ENCODE measurements at regions not wholly inside any gene's neighbourhood (a gene's known extent, or its start where the extent isn't known, plus 50 kb on each side); places are given as distances from the start of the nearest gene placed in this dataset.

DNA sequence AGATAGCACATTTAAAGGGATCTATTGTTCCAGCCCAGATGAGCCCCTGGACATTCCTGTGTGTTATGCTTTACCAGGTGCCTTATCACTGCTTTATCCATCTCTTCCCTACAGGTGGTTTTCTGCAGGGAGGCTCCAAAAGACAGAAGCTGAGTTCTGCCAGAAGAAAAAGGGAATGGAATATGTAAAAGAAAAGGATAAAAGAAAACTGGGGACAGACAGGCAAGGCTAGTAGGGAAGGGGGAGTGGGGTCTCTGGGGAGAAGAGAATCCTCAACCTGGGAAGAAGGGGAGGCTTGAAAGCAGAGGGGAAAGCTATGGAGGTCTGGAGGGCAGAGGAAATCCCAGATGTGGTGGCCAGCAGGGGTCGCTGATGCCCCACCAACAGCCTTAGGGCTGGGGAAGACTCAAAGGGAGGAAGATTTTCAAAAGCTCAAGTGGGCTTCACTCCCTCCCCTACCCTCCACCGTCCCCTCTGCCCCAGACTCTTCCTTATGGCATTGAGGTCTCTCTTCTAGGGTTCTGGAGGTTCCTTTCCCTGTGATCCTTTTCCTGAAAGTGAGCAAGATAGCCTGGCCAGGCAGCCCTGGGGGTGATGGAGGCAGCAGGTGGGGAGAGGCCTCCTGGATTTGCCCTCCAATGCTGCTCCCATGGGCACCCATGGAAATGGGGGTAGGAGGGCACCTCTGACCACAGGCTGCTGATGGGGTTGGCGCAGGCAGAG is 178.1 kb upstream of the PKDCC start:
- Mint-ChIP-seq H3K9me3 (no peaks in the 10 kb centered on the region), H3K4me3 (no peak overlapping the region), H3K27ac (no peak overlapping the region), H3K36me3 (ENCODE audit: low read depth) (no peaks in the 10 kb centered on the region), H3K27me3 (peaks cover 21% of the 10 kb centered on the region), H3K4me1 (peaks cover 7% of the 10 kb centered on the region)
- DNase-seq: peak; percentile 90
- intact Hi-C loops (cut with micrococcal nuclease): loop anchor here (1.0 kb wide), 1 partner anchor 217 kb away; no protein-coding TSS in a partner anchor

DNA sequence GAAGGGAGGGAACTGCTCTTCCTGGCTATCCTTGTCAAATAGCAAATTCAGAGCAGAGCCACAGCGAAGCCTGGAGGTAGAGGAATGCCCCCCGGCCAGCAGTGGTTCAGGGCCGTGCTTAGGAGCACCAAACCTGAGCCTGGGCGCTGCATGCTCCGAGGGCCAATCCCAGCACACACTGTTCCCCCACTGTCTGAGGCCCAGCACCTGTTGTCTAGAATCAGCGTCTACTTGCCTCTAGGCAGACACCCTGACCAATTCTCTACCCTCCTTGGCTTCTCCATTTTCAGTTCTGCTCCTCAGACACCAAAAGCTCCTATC is 177.6 kb upstream of the PKDCC start:
- Mint-ChIP-seq H3K4me1 (peaks cover 7% of the 10 kb centered on the region), H3K27ac (no peak overlapping the region), H3K9me3 (no peaks in the 10 kb centered on the region), H3K4me3 (no peak overlapping the region), H3K27me3 (peaks cover 18% of the 10 kb centered on the region), H3K36me3 (ENCODE audit: low read depth) (no peaks in the 10 kb centered on the region)
- intact Hi-C loops (cut with micrococcal nuclease): no loop called here
- DNase-seq: no peak

DNA sequence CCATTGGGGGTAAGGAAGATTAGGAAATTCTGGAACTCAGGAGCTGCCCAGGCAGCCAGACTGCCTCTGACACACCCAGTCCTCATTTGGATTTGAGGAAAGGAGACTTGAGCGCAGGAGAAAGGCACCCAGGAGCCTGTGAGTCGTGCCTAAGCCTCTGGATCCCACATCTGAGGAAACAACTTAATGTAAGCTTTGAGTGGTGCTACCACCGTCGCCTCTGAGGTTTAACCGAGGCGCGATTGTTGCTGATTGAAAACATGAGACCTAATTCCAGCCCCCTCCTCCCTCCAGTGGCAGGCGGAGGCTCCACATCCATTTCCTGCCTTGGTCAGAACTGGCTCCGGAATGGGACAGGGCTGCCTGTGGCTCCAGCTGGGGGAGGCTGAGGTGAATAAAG is 176.7 kb upstream of the PKDCC start:
- H3K27me3 Mint-ChIP-seq: peaks cover 15% of the 10 kb centered on the region

DNA sequence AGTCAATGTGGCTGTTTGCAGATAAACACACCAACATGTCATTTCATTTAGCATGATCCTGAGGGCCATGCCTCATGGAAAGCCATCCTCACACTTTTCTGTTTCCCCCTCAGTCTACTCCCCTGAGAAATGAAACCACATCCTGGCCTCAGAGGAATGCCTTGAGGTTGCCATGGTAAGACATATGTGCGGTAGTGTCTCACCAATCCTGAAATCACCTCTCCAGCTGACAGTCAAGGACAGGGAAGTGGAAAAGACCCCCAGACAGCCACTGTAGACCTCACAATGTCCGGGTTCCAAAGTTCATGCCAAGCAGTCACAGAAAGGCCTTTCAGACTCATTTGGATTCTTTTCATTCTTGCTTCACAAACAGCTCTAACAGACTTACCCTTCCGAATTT is 175.2 kb upstream of the PKDCC start:
- intact Hi-C loops (cut with micrococcal nuclease): no loop called here

More for the DNA sequence above, 176.7 kb upstream of the PKDCC start:
- H3K4me3 Mint-ChIP-seq: no peak overlapping the region
- no peak for DNase-seq
- H3K9me3 Mint-ChIP-seq: no peaks in the 10 kb centered on the region
- no peak overlapping the region for H3K27ac Mint-ChIP-seq
- no peaks in the 10 kb centered on the region for H3K36me3 Mint-ChIP-seq (ENCODE audit: low read depth)
- intact Hi-C loops (cut with micrococcal nuclease): no loop called here
- H3K4me1 Mint-ChIP-seq: peaks cover 7% of the 10 kb centered on the region

DNA sequence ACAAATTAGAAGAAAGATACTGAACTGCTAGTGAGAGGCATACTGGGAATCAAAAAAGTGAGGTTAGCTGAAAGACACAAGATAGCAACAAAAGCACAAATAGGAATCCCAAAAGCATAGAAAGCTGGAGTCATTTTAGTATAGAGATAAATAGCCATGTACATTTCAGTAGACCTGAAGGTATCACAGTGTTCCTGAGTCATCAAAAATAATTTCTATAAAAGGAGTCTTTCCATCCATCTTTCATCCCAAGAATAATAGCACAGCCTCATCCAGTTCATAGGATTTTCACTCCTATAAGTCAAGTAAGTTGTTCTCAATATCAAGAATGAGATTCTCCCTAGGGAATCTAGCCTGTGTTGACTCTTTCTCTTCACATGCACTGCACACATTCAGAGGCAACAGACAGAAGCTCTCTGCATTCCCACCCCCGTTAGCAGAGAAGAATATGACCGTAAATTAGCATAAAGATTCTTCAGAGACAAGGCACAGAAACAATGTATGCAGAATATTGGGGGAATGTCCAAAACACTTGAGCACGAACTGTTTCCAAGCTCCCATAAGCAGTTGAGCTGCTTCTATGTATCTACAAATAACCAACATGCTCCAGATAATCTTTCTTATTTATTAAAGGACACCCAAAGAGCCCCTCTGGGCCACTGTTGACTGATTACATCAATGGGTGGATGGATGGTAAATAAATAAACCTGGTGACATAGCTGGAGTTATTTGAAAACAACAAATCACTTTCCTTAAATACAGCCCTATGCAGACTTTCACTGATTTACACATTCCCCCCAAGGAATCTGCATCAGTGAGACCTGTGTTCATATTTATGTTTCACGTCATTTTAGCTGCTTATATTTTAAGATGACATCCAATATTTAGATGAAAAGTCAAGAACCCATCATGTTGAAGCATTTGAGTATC is 174.5 kb upstream of the PKDCC start:
- intact Hi-C loops (cut with micrococcal nuclease): no loop called here
- no peak overlapping the region for H3K4me3 Mint-ChIP-seq
- no peak overlapping the region for H3K27ac Mint-ChIP-seq

More for the DNA sequence above, 175.2 kb upstream of the PKDCC start:
- H3K4me3 Mint-ChIP-seq: no peak overlapping the region
- peaks cover 3% of the 10 kb centered on the region for H3K4me1 Mint-ChIP-seq
- no peaks in the 10 kb centered on the region for H3K9me3 Mint-ChIP-seq
- H3K36me3 Mint-ChIP-seq (ENCODE audit: low read depth): no peaks in the 10 kb centered on the region
- no peak overlapping the region for H3K27ac Mint-ChIP-seq
- DNase-seq: no peak
- peaks cover 12% of the 10 kb centered on the region for H3K27me3 Mint-ChIP-seq

DNA sequence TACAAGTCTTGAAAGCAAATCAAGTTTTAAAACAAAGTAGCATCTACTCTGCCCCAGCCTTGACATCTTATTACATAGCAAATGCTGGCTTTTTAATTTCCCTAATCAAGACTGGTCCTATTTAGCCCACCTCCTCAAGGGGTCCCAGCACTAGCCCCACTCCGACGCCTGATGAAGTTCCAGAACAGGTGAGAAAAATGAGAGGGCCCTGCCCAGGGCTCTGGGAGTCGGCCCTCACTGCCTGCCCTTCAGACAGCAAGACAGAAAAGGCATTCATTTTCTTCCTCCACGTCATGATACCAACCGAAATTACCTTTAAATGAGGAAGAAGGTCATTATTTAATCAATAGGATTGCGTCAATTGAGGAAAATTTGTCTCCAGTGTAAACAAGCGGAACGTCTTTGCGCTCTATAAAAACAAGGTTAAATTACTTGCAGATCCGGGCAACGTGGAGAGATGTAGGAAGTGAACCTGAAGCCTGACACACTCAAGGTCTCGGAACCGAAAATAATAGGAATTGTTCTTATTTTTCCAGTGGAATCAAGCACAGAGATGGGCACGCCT is 170.6 kb upstream of the PKDCC start:
- no peak overlapping the region for H3K4me3 Mint-ChIP-seq
- H3K27me3 Mint-ChIP-seq: peaks cover 22% of the 10 kb centered on the region

More for the DNA sequence above, 174.5 kb upstream of the PKDCC start:
- no peak for DNase-seq
- H3K27me3 Mint-ChIP-seq: peaks cover 12% of the 10 kb centered on the region
- no peaks in the 10 kb centered on the region for H3K9me3 Mint-ChIP-seq
- H3K4me1 Mint-ChIP-seq: no peaks in the 10 kb centered on the region
- no peaks in the 10 kb centered on the region for H3K36me3 Mint-ChIP-seq (ENCODE audit: low read depth)

DNA sequence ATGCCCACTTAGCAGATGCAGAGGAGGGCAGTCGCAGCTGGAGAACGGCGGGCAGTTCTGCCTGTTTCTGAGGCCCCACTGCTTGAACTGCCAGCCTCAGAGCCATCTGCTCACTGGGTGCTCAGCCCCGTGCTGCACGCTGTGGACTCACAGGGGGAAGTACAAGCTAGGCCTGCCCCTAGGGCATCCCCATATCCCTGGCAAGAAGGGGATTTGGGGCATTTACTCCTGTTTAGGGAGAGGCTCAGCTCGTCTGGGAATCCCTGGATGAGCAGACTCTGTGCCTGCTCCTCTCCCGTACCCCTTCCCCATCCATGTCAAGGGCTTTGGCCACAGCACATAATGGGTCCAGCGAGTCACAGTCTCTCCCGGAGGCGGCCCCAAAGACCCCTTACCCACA is 169.8 kb upstream of the PKDCC start:
- no peaks in the 10 kb centered on the region for H3K4me1 Mint-ChIP-seq

More for the DNA sequence above, 170.6 kb upstream of the PKDCC start:
- no peak overlapping the region for H3K27ac Mint-ChIP-seq
- DNase-seq: no peak
- intact Hi-C loops (cut with micrococcal nuclease): no loop called here
- H3K4me1 Mint-ChIP-seq: no peaks in the 10 kb centered on the region
- no peaks in the 10 kb centered on the region for H3K36me3 Mint-ChIP-seq (ENCODE audit: low read depth)
- H3K9me3 Mint-ChIP-seq: no peaks in the 10 kb centered on the region

DNA sequence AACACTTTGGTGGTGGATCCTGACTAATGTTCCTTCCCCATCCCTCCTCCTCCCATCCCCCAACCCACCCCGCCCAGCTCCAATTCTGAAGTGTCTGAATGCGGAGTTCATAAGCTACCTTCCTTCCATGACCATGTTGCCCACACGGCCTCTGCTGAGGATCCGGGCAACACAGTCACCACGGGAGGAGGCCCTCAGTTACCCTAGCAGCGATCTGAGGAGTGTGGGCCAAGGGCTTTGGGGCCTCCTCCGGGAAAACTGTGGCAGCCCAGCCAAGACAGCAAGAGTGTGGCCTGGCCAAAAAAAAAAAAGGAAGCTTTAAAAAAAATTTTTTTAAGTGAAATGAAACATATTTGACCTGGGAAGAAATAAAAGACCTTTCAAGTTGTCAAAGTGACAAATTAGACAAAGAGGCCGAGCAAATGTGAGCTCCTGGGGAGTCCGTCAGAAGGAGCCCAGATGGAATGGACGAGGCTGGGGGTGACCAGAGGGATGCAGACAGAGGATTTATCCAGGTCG is 169.0 kb upstream of the PKDCC start:
- Mint-ChIP-seq H3K4me3 (no peak overlapping the region), H3K27ac (no peak overlapping the region), H3K4me1 (no peaks in the 10 kb centered on the region), H3K9me3 (no peaks in the 10 kb centered on the region), H3K36me3 (ENCODE audit: low read depth) (no peaks in the 10 kb centered on the region), H3K27me3 (peaks cover 19% of the 10 kb centered on the region)
- no peak for DNase-seq
- intact Hi-C loops (cut with micrococcal nuclease): no loop called here

More for the DNA sequence above, 169.8 kb upstream of the PKDCC start:
- Mint-ChIP-seq H3K27ac (no peak overlapping the region), H3K9me3 (no peaks in the 10 kb centered on the region), H3K4me3 (no peak overlapping the region), H3K27me3 (peaks cover 22% of the 10 kb centered on the region), H3K36me3 (ENCODE audit: low read depth) (no peaks in the 10 kb centered on the region)
- DNase-seq: no peak
- intact Hi-C loops (cut with micrococcal nuclease): no loop called here

DNA sequence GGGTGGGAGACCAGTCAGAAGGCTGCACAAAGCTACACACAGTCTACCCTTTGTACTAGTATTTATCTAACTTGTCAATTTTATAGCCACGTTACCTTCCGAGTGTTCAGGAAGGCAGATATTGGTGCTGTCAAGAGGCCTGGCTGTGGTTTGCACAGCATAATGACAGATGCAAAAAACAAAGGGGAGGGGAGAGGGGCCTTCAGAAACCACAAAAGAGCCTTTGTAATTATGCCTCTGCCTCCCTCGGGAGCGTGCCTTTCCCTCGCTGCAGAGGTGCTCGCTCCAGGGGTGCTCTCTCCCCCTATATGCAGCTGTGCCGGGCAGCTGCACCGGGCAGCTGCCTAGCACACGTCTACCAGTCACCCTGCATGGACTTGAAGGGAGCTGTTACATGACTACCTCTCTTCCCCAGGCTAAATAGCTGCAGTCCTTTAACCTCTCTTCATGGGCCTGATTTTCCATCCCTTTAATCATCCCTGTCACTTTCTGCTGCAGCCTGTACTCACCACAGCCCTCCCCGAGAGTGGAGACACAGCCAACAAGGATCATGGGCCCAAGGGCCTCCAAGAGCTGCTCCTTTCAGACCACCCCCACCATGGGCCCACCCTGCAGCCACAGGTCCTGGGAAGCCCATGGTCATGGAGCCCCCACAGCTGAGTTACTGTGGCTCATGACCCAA is 168.4 kb upstream of the PKDCC start:
- H3K27me3 Mint-ChIP-seq: peaks cover 19% of the 10 kb centered on the region
- H3K4me1 Mint-ChIP-seq: no peaks in the 10 kb centered on the region
- H3K9me3 Mint-ChIP-seq: no peaks in the 10 kb centered on the region

DNA sequence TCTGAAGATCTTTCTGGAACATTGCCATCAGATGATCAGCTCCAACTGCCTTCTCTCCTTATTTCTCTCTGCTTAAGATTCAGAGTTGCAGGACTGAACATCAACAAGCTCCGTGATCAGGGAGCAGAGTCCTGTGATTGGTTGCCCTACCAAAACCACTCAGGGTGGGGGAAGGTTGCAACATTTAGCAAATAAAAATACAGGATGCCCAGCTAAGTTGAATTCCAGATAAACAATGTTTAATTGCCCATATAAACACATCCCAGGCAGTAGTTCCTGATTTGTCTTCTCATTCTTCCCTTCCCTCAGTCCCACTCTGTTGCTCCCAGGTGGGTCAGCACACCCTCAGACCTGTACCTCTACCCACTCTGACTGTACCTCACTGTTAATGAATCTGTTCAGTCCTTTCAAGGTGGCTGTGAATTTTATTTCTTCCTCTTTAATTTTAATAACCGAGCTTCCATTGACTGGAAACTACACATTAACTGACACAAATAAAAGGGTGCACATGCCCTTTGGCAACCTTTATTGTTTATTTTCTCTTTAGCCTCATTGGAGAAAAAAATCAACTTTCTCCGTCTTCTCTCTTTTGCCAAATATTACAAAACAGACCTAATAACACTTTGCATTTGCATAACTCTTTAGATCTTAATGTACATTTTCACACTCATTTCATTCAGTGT is 167.1 kb upstream of the PKDCC start:
- intact Hi-C loops (cut with micrococcal nuclease): no loop called here
- no peak overlapping the region for H3K27ac Mint-ChIP-seq
- no peaks in the 10 kb centered on the region for H3K36me3 Mint-ChIP-seq (ENCODE audit: low read depth)
- no peak overlapping the region for H3K4me3 Mint-ChIP-seq
- no peak for DNase-seq
- H3K9me3 Mint-ChIP-seq: no peaks in the 10 kb centered on the region
- H3K27me3 Mint-ChIP-seq: peaks cover 19% of the 10 kb centered on the region
- no peaks in the 10 kb centered on the region for H3K4me1 Mint-ChIP-seq

More for the DNA sequence above, 168.4 kb upstream of the PKDCC start:
- Mint-ChIP-seq H3K36me3 (ENCODE audit: low read depth) (no peaks in the 10 kb centered on the region), H3K27ac (no peak overlapping the region), H3K4me3 (no peak overlapping the region)
- intact Hi-C loops (cut with micrococcal nuclease): no loop called here
- DNase-seq: no peak

DNA sequence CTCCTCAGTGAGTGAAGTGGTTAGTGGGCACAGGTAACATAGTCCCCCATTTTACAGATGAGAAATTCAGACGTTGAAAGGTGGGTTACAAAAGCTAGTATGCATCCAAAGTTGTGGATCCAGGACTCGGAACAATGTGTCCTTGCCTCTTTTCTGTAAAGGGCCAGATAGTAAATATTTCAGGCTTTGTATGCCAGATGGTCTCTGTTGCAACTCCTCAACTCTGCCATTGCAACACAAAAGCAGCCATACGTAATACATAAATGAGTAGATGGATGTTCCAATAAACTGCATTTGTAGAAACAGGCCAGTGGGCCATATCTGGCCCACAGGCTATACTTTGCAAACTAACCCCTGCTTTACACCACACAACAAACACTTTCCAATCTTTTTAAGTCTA is 166.6 kb upstream of the PKDCC start:
- Mint-ChIP-seq H3K27me3 (peaks cover 19% of the 10 kb centered on the region), H3K27ac (no peak overlapping the region), H3K9me3 (no peaks in the 10 kb centered on the region), H3K4me1 (no peaks in the 10 kb centered on the region), H3K36me3 (ENCODE audit: low read depth) (no peaks in the 10 kb centered on the region), H3K4me3 (no peak overlapping the region)
- DNase-seq: no peak
- intact Hi-C loops (cut with micrococcal nuclease): no loop called here

DNA sequence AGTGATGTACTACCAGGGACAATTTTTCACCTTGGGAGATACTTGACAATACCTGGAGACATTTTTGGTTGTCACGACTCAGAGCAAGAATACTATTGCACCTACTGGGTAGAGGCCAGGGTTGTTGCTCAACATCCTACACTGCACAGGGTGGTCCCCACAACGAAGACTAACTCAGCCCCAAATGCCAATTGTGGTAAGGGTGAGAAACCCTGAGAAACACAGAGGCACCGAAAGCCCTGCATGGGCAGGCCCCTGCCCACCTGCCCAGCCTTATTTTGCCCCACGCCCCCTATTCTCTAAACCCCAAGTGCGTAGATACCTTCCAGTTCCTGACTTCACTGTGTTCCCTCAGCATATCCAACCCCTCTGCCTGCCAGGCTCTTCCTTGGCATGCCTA is 163.1 kb upstream of the PKDCC start:
- H3K27me3 Mint-ChIP-seq: peaks cover 15% of the 10 kb centered on the region
- intact Hi-C loops (cut with micrococcal nuclease): no loop called here
- no peaks in the 10 kb centered on the region for H3K4me1 Mint-ChIP-seq
- no peaks in the 10 kb centered on the region for H3K9me3 Mint-ChIP-seq
- no peak overlapping the region for H3K27ac Mint-ChIP-seq
- no peak for DNase-seq
- no peak overlapping the region for H3K4me3 Mint-ChIP-seq
- no peaks in the 10 kb centered on the region for H3K36me3 Mint-ChIP-seq (ENCODE audit: low read depth)

DNA sequence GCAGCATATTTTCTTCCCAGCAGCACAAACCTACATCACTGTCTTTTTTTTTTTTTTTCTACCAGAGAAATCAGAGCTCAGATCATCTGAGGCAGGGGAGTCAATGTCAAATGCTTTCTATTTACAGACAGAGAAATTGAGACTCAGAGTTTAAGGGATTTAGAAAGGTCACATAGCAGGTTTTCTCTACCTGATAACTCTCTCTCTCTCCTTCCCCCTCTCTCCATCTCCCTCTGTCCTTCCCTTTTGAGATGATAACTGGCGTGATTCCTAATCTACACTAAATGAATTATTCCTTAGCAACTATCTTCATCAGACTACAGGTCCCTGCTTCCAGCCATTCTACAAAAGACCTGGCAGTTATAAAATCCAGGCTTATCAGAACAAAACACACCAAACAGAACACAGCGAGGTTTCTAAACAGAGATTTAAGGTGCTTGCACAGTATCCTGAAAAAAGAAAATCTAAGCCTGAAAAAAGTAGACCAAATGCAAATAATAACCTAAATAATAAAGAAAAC is 161.6 kb upstream of the PKDCC start:
- Mint-ChIP-seq H3K4me1 (no peaks in the 10 kb centered on the region), H3K27me3 (peaks cover 19% of the 10 kb centered on the region), H3K36me3 (ENCODE audit: low read depth) (no peaks in the 10 kb centered on the region), H3K4me3 (no peak overlapping the region), H3K27ac (no peak overlapping the region), H3K9me3 (no peaks in the 10 kb centered on the region)
- intact Hi-C loops (cut with micrococcal nuclease): no loop called here
- DNase-seq: no peak

Measured in activated CD4-positive, alpha-beta T cell treated with anti-CD3 and anti-CD28 coated beads, Interleukin-2, amount 10 ng/mL, durations not matched to agents 24 days and 14 days (primary cell).